ENCODE measurements at regions not wholly inside any gene's neighbourhood (a gene's known extent, or its start where the extent isn't known, plus 50 kb on each side); places are given as distances from the start of the nearest gene placed in this dataset.

DNA sequence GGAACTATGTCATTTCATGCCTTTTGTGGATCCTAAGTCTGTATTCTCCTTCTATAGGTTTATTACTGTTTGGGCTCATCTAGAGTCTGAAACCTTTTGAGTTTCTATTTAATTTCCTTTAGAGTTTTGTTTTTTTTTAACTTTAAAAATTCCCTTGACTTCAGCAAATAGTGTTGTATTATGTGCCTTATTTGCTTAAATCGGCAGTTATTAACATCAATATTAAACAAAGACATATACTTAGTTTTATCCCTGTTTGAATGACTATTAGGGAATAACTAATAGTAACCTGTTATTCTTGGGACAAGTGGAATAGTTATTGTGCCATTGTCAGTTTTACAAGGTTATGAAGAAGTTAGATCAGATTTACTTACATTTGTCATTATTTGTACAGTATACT, 112.8 kb upstream of the NUDT6 start:
- in situ Hi-C loops (cut with MboI; ENCODE audit: low sequenced_read_pairs): no loop called here
- Histone ChIP-seq H3K4me3 (ENCODE audit: insufficient read depth, low read depth, low read length) (no peak overlapping the region), H2BK20ac (ENCODE audit: low read depth, low read length) (no peak overlapping the region), H3K14ac (replicated peaks; ENCODE audit: low read depth, low read length) (no peak overlapping the region), H3K4me1 (ENCODE audit: control insufficient read depth, insufficient read depth, low read length) (peaks cover 5% of the 10 kb centered on the region), H3K79me1 (ENCODE audit: low read depth in 1 of 2, low read length in 2 of 2) (peaks cover 0 to 3% of the 10 kb centered on the region in 2 experiments; a peak in 2 of 4 replicates), H3K23ac (ENCODE audit: low read depth, low read length) (no peak overlapping the region), H4K5ac (ENCODE audit: low read depth, low read length) (no peak overlapping the region), H3K56ac (ENCODE audit: extremely low read depth, insufficient read depth, low read length) (no peak overlapping the region), H2AFZ (replicated peaks; ENCODE audit: low read length, poor library complexity) (no peak overlapping the region), H4K8ac (ENCODE audit: low read depth in 2 of 2, low read length in 2 of 2) (no peak overlapping the region), H3K18ac (ENCODE audit: low read depth, low read length) (no peak overlapping the region), H3K36me3 (ENCODE audit: control insufficient read depth, insufficient read depth, low read length) (no peaks in the 10 kb centered on the region), H2AK9ac (replicated peaks; ENCODE audit: low read depth, low read length, poor library complexity) (no peak overlapping the region), H3K9me1 (ENCODE audit: insufficient read depth, low read length) (peaks cover 5% of the 10 kb centered on the region), H2BK120ac (ENCODE audit: low read depth, low read length) (no peak overlapping the region), H3K9me3 (ENCODE audit: control insufficient read depth, insufficient read depth, low read length) (no peaks in the 10 kb centered on the region), H3K27ac (ENCODE audit: insufficient read depth, low read length) (no peak overlapping the region), H2BK15ac (ENCODE audit: low read depth, low read length) (no peak overlapping the region), H4K91ac (ENCODE audit: insufficient read depth, low read depth, low read length) (no peak overlapping the region; the same call in 1 of the 2 replicates), H2BK5ac (ENCODE audit: low read depth, low read length, poor library complexity, severe bottlenecking) (no peak overlapping the region), H3K27me3 (ENCODE audit: control insufficient read depth, insufficient read depth, low read length) (no peaks in the 10 kb centered on the region), H3K4me2 (ENCODE audit: low read depth, low read length) (no peak overlapping the region), H2AK5ac (ENCODE audit: low read depth, low read length) (no peak overlapping the region), H3K4ac (ENCODE audit: low read depth, low read length) (no peak overlapping the region), H3K9ac (ENCODE audit: low read depth, low read length) (no peak overlapping the region), H4K20me1 (ENCODE audit: insufficient read depth, low read length) (no peaks in the 10 kb centered on the region)
- intact Hi-C loops (cut with micrococcal nuclease): no loop called here
- ChIA-PET POLR2A (ENCODE audit: unreplicated experiment) (no interaction called here), CTCF (no interaction called here)
- ATAC-seq (ENCODE audit: low read depth): no peak
- no peak for DNase-seq
- whole genome bisulfite sequencing, 2 experiments (ENCODE audit: extremely low coverage in 2 of 2, insufficient read length in 1 of 2): no CpG with 5 or more reads among the region's 1 CpG
- dilution Hi-C loops (cut with HindIII; ENCODE audit: low sequenced_read_pairs, unreplicated experiment): no loop called here
- TF ChIP-seq, protein P1, sequence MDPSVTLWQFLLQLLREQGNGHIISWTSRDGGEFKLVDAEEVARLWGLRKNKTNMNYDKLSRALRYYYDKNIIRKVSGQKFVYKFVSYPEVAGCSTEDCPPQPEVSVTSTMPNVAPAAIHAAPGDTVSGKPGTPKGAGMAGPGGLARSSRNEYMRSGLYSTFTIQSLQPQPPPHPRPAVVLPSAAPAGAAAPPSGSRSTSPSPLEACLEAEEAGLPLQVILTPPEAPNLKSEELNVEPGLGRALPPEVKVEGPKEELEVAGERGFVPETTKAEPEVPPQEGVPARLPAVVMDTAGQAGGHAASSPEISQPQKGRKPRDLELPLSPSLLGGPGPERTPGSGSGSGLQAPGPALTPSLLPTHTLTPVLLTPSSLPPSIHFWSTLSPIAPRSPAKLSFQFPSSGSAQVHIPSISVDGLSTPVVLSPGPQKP (IDR thresholded peaks at IDR 0.05; ENCODE audit: borderline replicate concordance, low read depth, low read length): no peak
- TF ChIP-seq MAFK (IDR thresholded peaks at IDR 0.05; ENCODE audit: low read depth, low read length): 0 out of 2 replicates have a peak, but pooled peaks have one; percentile 34
- TF ChIP-seq SMC3 (IDR thresholded peaks at IDR 0.05; ENCODE audit: low read depth, low read length): no peak
- no TSS peak for BruUV-seq (replicated peaks)
